GM23248 (cell line): ENCODE measurements at regions not wholly inside any gene's neighbourhood (a gene's known extent, or its start where the extent isn't known, plus 50 kb on each side); places are given as distances from the start of the nearest gene placed in this dataset.

Experiments used
- EZH2 ChIP-seq: fragments of 200-600 bp; sonication (generic); IDR thresholded peaks from 2 replicates; pipeline ENCODE4 v1.6.1; 2018; ENCODE audit warnings: antibody characterized with exemption, mild to moderate bottlenecking; ENCODE audit not compliant: insufficient read depth, poor library complexity, severe bottlenecking
- EZH2phosphoT487 ChIP-seq: fragments of 200-600 bp; sonication (generic); IDR thresholded peaks from 2 replicates; pipeline ENCODE4 v1.6.1; 2018; ENCODE audit warnings: antibody characterized with exemption, moderate library complexity, mild to moderate bottlenecking, low read depth; ENCODE audit not compliant: insufficient read depth

GRCh38 chr2:67515056-67515455 is 117.9 kb downstream of the ETAA1 start:
- TF ChIP-seq EZH2 (no peak), EZH2phosphoT487 (no peak)
